ENCODE measurements at regions not wholly inside any gene's neighbourhood (a gene's known extent, or its start where the extent isn't known, plus 50 kb on each side); places are given as distances from the start of the nearest gene placed in this dataset.

- H4K20me1 ChIP-seq (ENCODE audit: control insufficient read depth, extremely low read depth, insufficient read depth, low read length) = no peaks in the 10 kb centered on the region
- H3K27me3 ChIP-seq (ENCODE audit: control insufficient read depth, insufficient read depth, low read length) = no peaks in the 10 kb centered on the region
- no peaks in the 10 kb centered on the region for H3K4me1 ChIP-seq (ENCODE audit: control insufficient read depth, extremely low read depth, insufficient read depth, low read length)
- H3K4me2 ChIP-seq (ENCODE audit: extremely low read depth, insufficient read depth, low read length) = no peak overlapping the region
- TF ChIP-seq EZH2 (IDR thresholded peaks at IDR 0.05; ENCODE audit: low read length, missing control alignments) (no peak), CTCF (conservative IDR thresholded peaks at IDR 0.05 in 1 of 2, IDR thresholded peaks at IDR 0.05 in 1 of 2; ENCODE audit: low read depth in 1 of 2, low read length in 2 of 2) (no peak)
- H3K27ac ChIP-seq (ENCODE audit: insufficient read depth, low read length) = no peak overlapping the region
- no peaks in the 10 kb centered on the region for H3K9me3 ChIP-seq (ENCODE audit: control insufficient read depth, insufficient read depth, low read depth, low read length)
- H3K9ac ChIP-seq (ENCODE audit: insufficient read depth, low read length) = no peak overlapping the region
- H3K36me3 ChIP-seq (ENCODE audit: control insufficient read depth, insufficient read depth, low read length) = no peaks in the 10 kb centered on the region
- H3K79me2 ChIP-seq (ENCODE audit: control insufficient read depth, insufficient read depth, low read length) = no peaks in the 10 kb centered on the region
- peak in 1 of 2 donors; percentile 7 for DNase-seq (ENCODE audit: low read depth in 2 of 2)
- no peak overlapping the region for H2AFZ ChIP-seq (ENCODE audit: low read length)
- no peak overlapping the region for H3K4me3 ChIP-seq (replicated peaks in 1 of 4; ENCODE audit: control extremely low read depth in 1 of 4, insufficient read depth in 1 of 4, low read depth in 3 of 4, low read length in 4 of 4)
These were observed 203.8 kb downstream of the MZT1 start for GRCh38 chr13:72523593-72523992.

DNA sequence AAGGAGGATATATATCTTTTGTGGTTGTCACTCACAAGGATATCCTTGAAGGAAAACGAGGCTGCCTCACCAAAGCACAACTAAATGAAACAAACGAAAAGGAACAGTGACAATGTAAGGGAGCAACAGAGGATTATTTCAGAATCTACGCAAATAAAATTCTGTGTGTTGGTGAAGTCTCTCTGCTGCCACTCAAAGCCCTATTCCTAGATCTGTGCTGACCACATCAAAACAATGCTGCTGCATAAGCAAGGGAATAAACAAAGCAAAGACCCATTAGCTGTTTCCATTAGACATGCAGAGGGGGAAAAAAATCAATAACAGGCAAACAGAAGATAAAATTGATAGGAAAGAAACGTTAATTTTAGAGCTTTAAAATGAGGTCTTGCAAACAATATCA is 204.4 kb downstream of the MZT1 start:
- DNase-seq (ENCODE audit: low read depth in 2 of 2) = no peak
- TF ChIP-seq EZH2 (IDR thresholded peaks at IDR 0.05; ENCODE audit: low read length, missing control alignments) (no peak), CTCF (conservative IDR thresholded peaks at IDR 0.05 in 1 of 2, IDR thresholded peaks at IDR 0.05 in 1 of 2; ENCODE audit: low read depth in 1 of 2, low read length in 2 of 2) (no peak)
- Histone ChIP-seq H2AFZ (ENCODE audit: low read length) (no peak overlapping the region), H3K27me3 (ENCODE audit: control insufficient read depth, insufficient read depth, low read length) (no peaks in the 10 kb centered on the region), H3K79me2 (ENCODE audit: control insufficient read depth, insufficient read depth, low read length) (no peaks in the 10 kb centered on the region), H3K27ac (ENCODE audit: insufficient read depth, low read length) (no peak overlapping the region), H3K9ac (ENCODE audit: insufficient read depth, low read length) (no peak overlapping the region), H3K4me3 (replicated peaks in 1 of 4; ENCODE audit: control extremely low read depth in 1 of 4, insufficient read depth in 1 of 4, low read depth in 3 of 4, low read length in 4 of 4) (no peak overlapping the region), H3K4me2 (ENCODE audit: extremely low read depth, insufficient read depth, low read length) (no peak overlapping the region), H3K9me3 (ENCODE audit: control insufficient read depth, insufficient read depth, low read depth, low read length) (no peaks in the 10 kb centered on the region), H4K20me1 (ENCODE audit: control insufficient read depth, extremely low read depth, insufficient read depth, low read length) (no peaks in the 10 kb centered on the region), H3K36me3 (ENCODE audit: control insufficient read depth, insufficient read depth, low read length) (no peaks in the 10 kb centered on the region), H3K4me1 (ENCODE audit: control insufficient read depth, extremely low read depth, insufficient read depth, low read length) (no peaks in the 10 kb centered on the region)

DNA sequence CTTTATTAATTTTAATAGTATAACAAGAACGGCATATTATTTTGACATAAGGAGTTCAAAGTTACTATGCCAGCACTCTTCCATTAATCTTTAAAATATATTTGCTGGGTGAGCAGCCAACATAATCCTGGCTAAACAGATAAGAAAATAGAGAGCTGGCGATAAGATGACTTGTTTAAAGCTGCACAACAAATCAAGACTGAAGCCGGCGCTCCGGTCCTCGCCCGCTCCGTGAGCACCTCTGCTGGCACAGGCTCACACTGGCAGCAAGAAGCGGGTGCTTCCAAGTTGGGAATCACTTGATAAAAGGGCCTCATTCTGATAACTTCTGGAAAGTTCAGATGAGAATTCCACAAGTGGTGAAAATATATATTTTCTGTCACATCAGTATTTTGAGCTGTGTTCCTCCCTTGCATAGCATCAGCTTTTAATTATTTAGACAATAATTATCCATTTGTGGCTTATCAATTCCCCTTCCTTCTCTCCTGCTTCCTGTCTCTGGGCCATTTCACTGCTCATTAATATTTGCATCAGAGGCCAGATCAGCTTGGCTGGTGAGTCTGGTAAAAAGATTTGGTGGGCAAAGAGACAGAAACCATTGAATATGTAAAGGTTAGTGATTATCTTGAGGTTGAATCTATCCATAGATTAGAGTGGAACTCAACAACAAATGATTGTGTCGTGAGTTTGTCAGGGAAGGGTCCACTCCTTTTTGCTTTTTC is 205.3 kb downstream of the MZT1 start:
- no peaks in the 10 kb centered on the region for H4K20me1 ChIP-seq (ENCODE audit: control insufficient read depth, extremely low read depth, insufficient read depth, low read length)
- no peaks in the 10 kb centered on the region for H3K36me3 ChIP-seq (ENCODE audit: control insufficient read depth, insufficient read depth, low read length)
- H3K27me3 ChIP-seq (ENCODE audit: control insufficient read depth, insufficient read depth, low read length) = no peaks in the 10 kb centered on the region
- peak overlapping the region; percentile 42 for H3K4me2 ChIP-seq (ENCODE audit: extremely low read depth, insufficient read depth, low read length)
- no peak for DNase-seq (ENCODE audit: low read depth in 2 of 2)
- H3K27ac ChIP-seq (ENCODE audit: insufficient read depth, low read length) = no peak overlapping the region
- TF ChIP-seq CTCF (conservative IDR thresholded peaks at IDR 0.05 in 1 of 2, IDR thresholded peaks at IDR 0.05 in 1 of 2; ENCODE audit: low read depth in 1 of 2, low read length in 2 of 2) (peak in 1 of 2 donors; percentile 5), EZH2 (IDR thresholded peaks at IDR 0.05; ENCODE audit: low read length, missing control alignments) (no peak)
- peak overlapping the region in 1 of 4 experiments; percentile 33 for H3K4me3 ChIP-seq (replicated peaks in 1 of 4; ENCODE audit: control extremely low read depth in 1 of 4, insufficient read depth in 1 of 4, low read depth in 3 of 4, low read length in 4 of 4)
- no peaks in the 10 kb centered on the region for H3K9me3 ChIP-seq (ENCODE audit: control insufficient read depth, insufficient read depth, low read depth, low read length)
- no peak overlapping the region for H2AFZ ChIP-seq (ENCODE audit: low read length)
- H3K4me1 ChIP-seq (ENCODE audit: control insufficient read depth, extremely low read depth, insufficient read depth, low read length) = no peaks in the 10 kb centered on the region
- H3K9ac ChIP-seq (ENCODE audit: insufficient read depth, low read length) = no peak overlapping the region
- no peaks in the 10 kb centered on the region for H3K79me2 ChIP-seq (ENCODE audit: control insufficient read depth, insufficient read depth, low read length)

Measured in fibroblast of lung (primary cell).